OCI-LY3 (cell line): ENCODE measurements at regions not wholly inside any gene's neighbourhood (a gene's known extent, or its start where the extent isn't known, plus 50 kb on each side); places are given as distances from the start of the nearest gene placed in this dataset.

Source experiments
- H2AFZ ChIP-seq: fragments of 200-600, 300-600 bp; shearing (Covaris generic); 2 replicates; pipeline ENCODE4 v1.6.0; 2014; ENCODE audit warnings: antibody characterized with exemption, low read depth, low read length
- H3K27ac ChIP-seq: fragments of 200-600, 300-600 bp; sonication (generic); 2 replicates; pipeline ENCODE4 v1.5.1; 2014; ENCODE audit warnings: mild to moderate bottlenecking, low read length, moderate library complexity, mixed read lengths
- H3K27me3 ChIP-seq: fragments of 200-600, 300-600 bp; sonication (generic); 2 replicates; pipeline ENCODE4 v1.6.1; 2014; ENCODE audit warnings: low read depth, low read length, mixed read lengths
- H3K36me3 ChIP-seq: fragments of 200-600, 300-600 bp; sonication (generic); replicated peaks from 2 replicates; pipeline ENCODE3; 2014; ENCODE audit warnings: low read depth, low read length, mixed read lengths
- H3K4me1 ChIP-seq: fragments of 300-600, 200-600 bp; sonication (generic); 2 replicates; pipeline ENCODE4 v1.6.1; 2014; ENCODE audit warnings: low read length, mixed read lengths
- H3K4me2 ChIP-seq: fragments of 200-600, 300-600 bp; sonication (generic); 2 replicates; pipeline ENCODE4 v1.6.1; 2014; ENCODE audit warnings: low read length, mixed read lengths
- H3K4me3 ChIP-seq: fragments of 300-600, 200-600 bp; sonication (generic); 2 replicates; pipeline ENCODE4 v1.5.1; 2014; ENCODE audit warnings: antibody characterized with exemption, mild to moderate bottlenecking, low read length, moderate library complexity
- H3K79me2 ChIP-seq: fragments of 300-600, 200-600 bp; shearing (Covaris generic); 2 replicates; pipeline ENCODE4 v1.6.1; 2014; ENCODE audit warnings: mild to moderate bottlenecking, low read length, mixed read lengths
- H3K9ac ChIP-seq: fragments of 300-600, 200-600 bp; shearing (Covaris generic); 2 replicates; pipeline ENCODE4 v1.6.0; 2014; ENCODE audit warnings: mild to moderate bottlenecking, low read length, moderate library complexity
- H3K9me3 ChIP-seq: fragments of 200-600, 300-600 bp; shearing (Covaris generic); 2 replicates; pipeline ENCODE4 v1.6.1; 2014; ENCODE audit warnings: low read length, mixed read lengths; ENCODE audit not compliant: insufficient read depth
- H4K20me1 ChIP-seq: fragments of 200-600, 300-600 bp; sonication (generic); 2 replicates; pipeline ENCODE4 v1.6.1; 2016; ENCODE audit warnings: low read length, mixed read lengths; ENCODE audit not compliant: insufficient read depth
- CTCF ChIP-seq: fragments of 200-600, 300-600 bp; sonication (generic); IDR thresholded peaks from 2 replicates; pipeline ENCODE4 v1.5.1; 2014; ENCODE audit warnings: antibody characterized with exemption, low read length, low read depth
- EZH2phosphoT487 ChIP-seq: fragments of 200-600 bp; shearing (Covaris generic); IDR thresholded peaks from 2 replicates; pipeline ENCODE4 v1.6.1; 2018; ENCODE audit warnings: antibody characterized with exemption, mixed run types, low read depth

DNA sequence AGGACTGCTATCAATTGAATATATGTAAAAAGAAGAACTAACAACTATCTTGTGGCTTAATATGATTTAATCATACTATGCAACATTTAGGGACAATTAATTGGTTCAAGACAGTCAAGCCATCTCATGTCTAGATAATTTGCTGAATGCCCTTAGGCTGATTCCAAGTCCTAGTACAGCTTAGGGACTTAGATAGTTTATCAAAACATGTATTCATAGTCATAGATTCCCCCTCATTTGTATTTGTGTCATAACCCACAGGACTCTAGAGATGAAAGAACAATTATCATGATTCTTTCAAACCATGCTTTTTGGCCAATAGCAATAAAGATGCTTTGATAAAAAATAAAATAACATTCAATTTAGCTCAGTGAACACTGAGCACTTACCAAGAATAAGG lies 607.6 kb downstream of the SLITRK1 start:
- H3K9me3 ChIP-seq = no peaks in the 10 kb centered on the region

DNA sequence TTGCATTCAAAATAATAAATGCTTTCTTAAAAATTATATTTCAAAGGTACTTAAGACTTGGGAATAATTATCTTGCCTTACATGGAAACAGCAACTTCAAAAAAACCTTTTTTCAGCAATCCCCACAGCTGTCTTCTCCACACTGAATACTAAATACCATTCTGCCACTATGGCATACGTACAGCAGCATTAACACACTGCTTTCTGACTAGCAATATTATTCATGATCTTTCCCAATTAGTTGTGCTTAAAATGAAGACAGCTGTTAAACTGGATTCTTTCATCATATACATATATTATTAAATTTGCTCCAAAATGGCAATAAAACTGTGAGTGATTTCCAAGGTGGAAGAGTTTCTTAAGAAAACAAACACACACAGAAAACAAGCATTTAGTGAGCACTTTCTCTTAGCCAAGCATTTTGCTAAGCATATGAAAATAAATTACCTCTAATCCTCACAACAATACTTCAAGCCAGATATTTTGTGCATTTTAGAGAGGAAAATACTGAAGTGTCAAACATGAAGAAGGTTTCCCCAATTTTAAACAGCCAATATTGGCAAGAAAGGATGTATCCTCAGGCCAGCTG lies 609.5 kb downstream of the SLITRK1 start:
- H3K36me3 ChIP-seq = no peaks in the 10 kb centered on the region
- H3K4me2 ChIP-seq = no peak overlapping the region
- H3K9me3 ChIP-seq = no peaks in the 10 kb centered on the region
- no peak overlapping the region for H3K4me3 ChIP-seq
- H4K20me1 ChIP-seq = no peaks in the 10 kb centered on the region
- no peaks in the 10 kb centered on the region for H3K27me3 ChIP-seq
- no peak overlapping the region for H2AFZ ChIP-seq
- H3K27ac ChIP-seq = no peak overlapping the region
- H3K9ac ChIP-seq = no peak overlapping the region
- H3K4me1 ChIP-seq = peaks cover 9% of the 10 kb centered on the region; the same call in 1 of the 2 replicates
- TF ChIP-seq CTCF (no peak), EZH2phosphoT487 (no peak)
- no peaks in the 10 kb centered on the region for H3K79me2 ChIP-seq

More for the DNA sequence above, 607.6 kb downstream of the SLITRK1 start:
- Histone ChIP-seq H3K4me2 (no peak overlapping the region), H3K4me1 (peaks cover 9% of the 10 kb centered on the region; the same call in 1 of the 2 replicates), H2AFZ (no peak overlapping the region), H3K36me3 (no peaks in the 10 kb centered on the region), H3K27ac (no peak overlapping the region), H4K20me1 (no peaks in the 10 kb centered on the region), H3K79me2 (no peaks in the 10 kb centered on the region), H3K4me3 (no peak overlapping the region), H3K9ac (no peak overlapping the region), H3K27me3 (no peaks in the 10 kb centered on the region)
- no peak for TF ChIP-seq EZH2phosphoT487
- no peak for TF ChIP-seq CTCF

- Histone ChIP-seq H4K20me1 (no peaks in the 10 kb centered on the region), H3K36me3 (no peaks in the 10 kb centered on the region), H3K9ac (no peak overlapping the region), H3K4me2 (no peak overlapping the region), H2AFZ (no peak overlapping the region), H3K27me3 (no peaks in the 10 kb centered on the region), H3K4me1 (peaks cover 9% of the 10 kb centered on the region; the same call in 1 of the 2 replicates), H3K4me3 (no peak overlapping the region), H3K9me3 (no peaks in the 10 kb centered on the region), H3K27ac (no peak overlapping the region), H3K79me2 (no peaks in the 10 kb centered on the region)
- no peak for TF ChIP-seq EZH2phosphoT487
- TF ChIP-seq CTCF = no peak
Measured at GRCh38 chr13:83272076-83272475, 610.2 kb downstream of the SLITRK1 start.

GRCh38 chr13:83265279-83265678 lies 617.0 kb downstream of the SLITRK1 start:
- H3K4me1 ChIP-seq = 0 out of 2 replicates have a peak, but pooled peaks cover 3% of the 10 kb centered on the region
- H3K79me2 ChIP-seq = no peaks in the 10 kb centered on the region
- no peak overlapping the region for H2AFZ ChIP-seq
- no peaks in the 10 kb centered on the region for H3K36me3 ChIP-seq
- no peak overlapping the region for H3K4me3 ChIP-seq
- no peak overlapping the region for H3K9ac ChIP-seq
- TF ChIP-seq EZH2phosphoT487 = no peak
- no peak for TF ChIP-seq CTCF
- H3K27me3 ChIP-seq = no peaks in the 10 kb centered on the region
- H4K20me1 ChIP-seq = no peaks in the 10 kb centered on the region
- no peak overlapping the region for H3K4me2 ChIP-seq
- no peaks in the 10 kb centered on the region for H3K9me3 ChIP-seq
- no peak overlapping the region for H3K27ac ChIP-seq
